ENCODE measurements at regions not wholly inside any gene's neighbourhood (a gene's known extent, or its start where the extent isn't known, plus 50 kb on each side); places are given as distances from the start of the nearest gene placed in this dataset.
A peak's percentile ranks its signal among the peaks of the same experiment; 100 is the strongest.

DNA sequence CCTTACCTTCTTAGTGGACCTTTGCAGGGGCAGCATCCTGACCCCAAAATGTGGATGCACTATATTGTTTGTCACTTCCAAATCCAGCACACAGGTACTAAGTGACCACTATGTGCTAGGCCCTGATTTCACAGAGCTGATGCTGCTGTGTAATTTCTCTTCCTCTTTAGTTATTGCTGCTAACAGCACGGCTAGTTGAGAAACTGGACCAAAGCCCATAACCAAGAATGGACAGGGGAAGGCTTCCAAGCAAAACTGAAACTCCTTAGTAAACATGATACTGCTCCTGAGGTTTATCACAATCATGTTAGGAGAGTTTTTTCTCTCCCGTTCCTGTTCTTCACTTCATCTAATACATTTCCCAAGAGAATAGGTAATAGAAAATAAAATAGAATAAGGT lies 172.9 kb upstream of the TTC29 start:
- no peak for DNase-seq (ENCODE audit: low read depth in 1 of 2, low spot score in 1 of 2)
- in situ Hi-C loops (cut with HindIII; ENCODE audit: low pct_unique_long_range_greater_than_20kb, low sequenced_read_pairs) = no loop called here
- TF ChIP-seq JUND (IDR thresholded peaks at IDR 0.05; ENCODE audit: low read depth) = no peak

- DNase-seq (ENCODE audit: low read depth in 1 of 2, low spot score in 1 of 2) = no peak
- in situ Hi-C loops (cut with HindIII; ENCODE audit: low pct_unique_long_range_greater_than_20kb, low sequenced_read_pairs) = no loop called here
- no peak for TF ChIP-seq JUND (IDR thresholded peaks at IDR 0.05; ENCODE audit: low read depth)
Observed at GRCh38 chr4:147122685-147123084, 177.0 kb upstream of the TTC29 start.

GRCh38 chr4:147123146-147123545 lies 177.5 kb upstream of the TTC29 start:
- TF ChIP-seq JUND (IDR thresholded peaks at IDR 0.05; ENCODE audit: low read depth) = no peak
- in situ Hi-C loops (cut with HindIII; ENCODE audit: low pct_unique_long_range_greater_than_20kb, low sequenced_read_pairs) = no loop called here
- no peak for DNase-seq (ENCODE audit: low read depth in 1 of 2, low spot score in 1 of 2)

DNA sequence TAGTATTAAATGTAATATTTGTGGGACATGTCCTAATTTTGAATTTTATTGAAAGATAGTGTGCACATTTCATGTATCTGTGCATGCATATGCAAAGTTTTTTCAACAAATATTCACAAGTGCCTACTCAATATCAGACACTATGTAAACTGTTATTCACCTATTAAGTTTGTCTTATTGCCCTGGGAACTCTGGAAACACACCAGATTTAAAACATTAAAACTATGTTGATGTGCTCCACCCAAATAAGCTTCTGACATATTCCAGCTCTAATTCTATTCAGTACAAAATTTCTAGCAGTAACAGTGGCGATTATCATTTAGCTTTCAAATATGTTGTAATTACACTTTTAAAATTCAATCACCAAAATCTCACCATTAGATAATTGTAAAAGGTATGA lies 183.1 kb upstream of the TTC29 start:
- in situ Hi-C loops (cut with HindIII; ENCODE audit: low pct_unique_long_range_greater_than_20kb, low sequenced_read_pairs) = no loop called here
- no peak for DNase-seq (ENCODE audit: low read depth in 1 of 2, low spot score in 1 of 2)
- no peak for TF ChIP-seq JUND (IDR thresholded peaks at IDR 0.05; ENCODE audit: low read depth)

DNA sequence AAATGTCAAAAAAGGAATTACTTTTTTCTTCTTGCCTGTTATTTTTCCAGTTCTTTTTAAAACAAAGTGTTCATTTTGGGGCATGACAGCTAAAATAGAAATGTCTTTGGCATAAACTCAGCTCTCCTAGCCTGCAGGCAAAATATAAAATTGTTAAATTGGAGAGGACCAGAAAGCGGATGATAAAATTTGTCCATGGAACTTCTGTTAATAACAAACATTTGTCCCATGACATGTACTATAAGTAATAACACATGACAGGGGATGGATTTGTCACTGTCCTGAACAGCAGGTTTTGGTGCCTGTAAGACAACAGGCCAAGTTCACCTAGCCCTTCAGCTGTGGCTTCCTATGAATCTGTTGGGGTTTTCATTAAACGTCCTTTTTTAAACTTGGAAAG lies 184.0 kb upstream of the TTC29 start:
- in situ Hi-C loops (cut with HindIII; ENCODE audit: low pct_unique_long_range_greater_than_20kb, low sequenced_read_pairs) = no loop called here
- TF ChIP-seq JUND (IDR thresholded peaks at IDR 0.05; ENCODE audit: low read depth) = no peak
- no peak for DNase-seq (ENCODE audit: low read depth in 1 of 2, low spot score in 1 of 2)

DNA sequence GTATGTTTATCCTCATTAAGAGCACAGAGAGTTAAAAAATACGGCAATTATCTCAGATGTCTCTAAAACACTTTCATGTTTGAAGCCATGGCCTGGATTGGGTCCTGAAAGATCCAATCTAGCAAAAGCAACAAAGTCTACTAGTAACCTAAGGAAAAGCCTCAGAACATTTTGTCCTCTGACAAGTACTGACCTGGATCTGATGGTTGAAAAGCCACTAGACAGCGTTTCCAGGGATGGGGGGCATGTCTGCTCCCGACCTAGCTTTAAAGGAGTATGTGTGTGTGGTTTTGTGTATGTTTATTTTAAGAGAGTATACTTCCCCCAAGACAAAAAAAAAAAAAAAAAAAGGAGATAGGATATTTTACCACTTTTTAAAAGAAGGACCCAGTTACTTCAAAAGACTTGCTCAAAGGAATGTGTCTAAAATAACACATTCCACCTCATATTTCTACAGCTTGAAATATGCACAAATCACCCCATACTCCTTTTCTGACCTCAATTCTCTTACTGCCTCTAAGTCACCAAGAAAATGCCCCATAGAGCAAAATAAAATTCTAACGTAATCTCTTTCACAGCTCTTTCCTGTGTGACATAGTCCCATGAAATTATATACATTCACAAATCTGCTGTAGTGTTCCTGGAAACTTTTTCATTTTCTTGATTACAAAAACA lies 189.0 kb upstream of the TTC29 start:
- no peak for DNase-seq (ENCODE audit: low read depth in 1 of 2, low spot score in 1 of 2)
- in situ Hi-C loops (cut with HindIII; ENCODE audit: low pct_unique_long_range_greater_than_20kb, low sequenced_read_pairs) = no loop called here
- no peak for TF ChIP-seq JUND (IDR thresholded peaks at IDR 0.05; ENCODE audit: low read depth)

DNA sequence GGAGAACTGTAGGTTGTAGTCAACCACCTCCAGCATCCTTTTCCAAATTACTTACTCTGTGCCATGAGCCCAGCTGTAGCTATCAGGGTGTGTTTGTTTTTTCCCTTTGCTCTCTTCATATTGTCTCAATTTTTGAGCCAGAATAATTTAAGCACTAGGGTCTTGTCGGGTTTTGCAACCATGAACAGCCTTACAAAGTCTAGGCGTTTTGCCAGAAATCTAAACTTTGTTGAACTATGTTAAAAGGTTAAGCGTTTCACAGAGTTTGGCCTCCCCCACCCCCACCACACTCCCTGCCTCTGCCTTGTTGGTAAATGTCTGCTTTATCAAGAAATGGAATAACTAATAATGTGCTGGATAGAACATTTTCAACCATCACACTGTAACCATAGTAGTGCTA lies 190.6 kb upstream of the TTC29 start:
- in situ Hi-C loops (cut with HindIII; ENCODE audit: low pct_unique_long_range_greater_than_20kb, low sequenced_read_pairs) = no loop called here
- no peak for TF ChIP-seq JUND (IDR thresholded peaks at IDR 0.05; ENCODE audit: low read depth)

DNA sequence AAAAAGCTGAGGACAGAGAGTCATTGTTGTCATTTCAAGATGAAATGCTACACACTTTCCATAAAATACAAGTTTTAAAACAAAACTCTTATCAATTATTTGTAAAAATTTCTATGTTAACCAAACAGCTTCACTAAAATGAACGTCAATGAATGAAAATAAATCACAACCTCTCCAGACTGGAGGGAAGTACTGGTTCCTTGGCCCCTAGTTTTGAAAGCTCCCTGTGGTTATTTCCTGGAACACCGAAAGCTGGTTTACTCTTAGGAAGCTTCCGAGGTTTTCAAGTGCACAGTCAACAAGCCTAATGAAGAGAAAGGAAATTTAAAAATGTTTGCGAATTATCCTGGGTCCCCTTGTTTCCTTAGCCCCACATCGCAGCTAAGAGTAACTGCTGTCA lies 191.1 kb upstream of the TTC29 start:
- DNase-seq (ENCODE audit: low read depth in 1 of 2, low spot score in 1 of 2) = no peak
- TF ChIP-seq JUND (IDR thresholded peaks at IDR 0.05; ENCODE audit: low read depth) = no peak
- in situ Hi-C loops (cut with HindIII; ENCODE audit: low pct_unique_long_range_greater_than_20kb, low sequenced_read_pairs) = no loop called here

More for the DNA sequence above, 190.6 kb upstream of the TTC29 start:
- no peak for DNase-seq (ENCODE audit: low read depth in 1 of 2, low spot score in 1 of 2)

DNA sequence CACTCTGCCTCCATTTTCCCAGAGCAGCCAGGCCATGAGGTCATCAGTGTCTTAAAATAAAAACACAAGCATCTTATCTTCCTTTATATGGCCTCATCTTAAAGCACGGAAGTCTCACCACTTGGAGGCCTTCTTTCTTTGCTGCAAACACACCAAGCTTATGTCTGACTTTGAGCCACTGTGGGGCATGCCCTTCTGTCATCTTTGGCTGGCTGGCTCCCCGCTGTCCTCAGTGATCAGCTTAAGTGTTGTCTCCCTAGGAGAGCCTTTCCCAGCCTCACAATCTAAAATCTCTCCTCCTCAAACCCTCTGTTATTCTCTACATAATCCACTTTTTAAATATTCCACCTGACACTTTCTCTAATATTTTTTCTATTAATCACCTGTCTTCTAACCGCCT lies 191.6 kb upstream of the TTC29 start:
- in situ Hi-C loops (cut with HindIII; ENCODE audit: low pct_unique_long_range_greater_than_20kb, low sequenced_read_pairs) = no loop called here
- DNase-seq (ENCODE audit: low read depth in 1 of 2, low spot score in 1 of 2) = no peak
- no peak for TF ChIP-seq JUND (IDR thresholded peaks at IDR 0.05; ENCODE audit: low read depth)

DNA sequence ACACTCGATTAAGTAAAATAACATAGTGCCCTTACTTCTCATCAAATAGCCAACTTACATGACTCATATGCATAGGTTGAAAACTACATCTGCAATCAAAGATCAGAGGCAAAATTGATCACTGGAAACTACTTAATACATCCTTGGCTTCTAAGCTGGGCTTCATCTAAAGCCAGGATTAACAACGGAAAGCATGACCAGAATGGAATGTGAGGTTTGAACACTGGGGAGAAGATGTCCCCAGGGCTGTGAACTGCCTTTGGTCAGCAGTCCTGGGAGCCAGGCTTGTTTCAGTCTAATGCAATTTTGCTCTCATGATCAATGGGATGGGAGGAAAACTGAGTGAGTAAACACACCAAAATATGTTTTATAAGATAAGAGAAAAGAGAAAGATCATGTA lies 192.5 kb upstream of the TTC29 start:
- TF ChIP-seq JUND (IDR thresholded peaks at IDR 0.05; ENCODE audit: low read depth) = no peak
- DNase-seq (ENCODE audit: low read depth in 1 of 2, low spot score in 1 of 2) = no peak
- in situ Hi-C loops (cut with HindIII; ENCODE audit: low pct_unique_long_range_greater_than_20kb, low sequenced_read_pairs) = no loop called here

DNA sequence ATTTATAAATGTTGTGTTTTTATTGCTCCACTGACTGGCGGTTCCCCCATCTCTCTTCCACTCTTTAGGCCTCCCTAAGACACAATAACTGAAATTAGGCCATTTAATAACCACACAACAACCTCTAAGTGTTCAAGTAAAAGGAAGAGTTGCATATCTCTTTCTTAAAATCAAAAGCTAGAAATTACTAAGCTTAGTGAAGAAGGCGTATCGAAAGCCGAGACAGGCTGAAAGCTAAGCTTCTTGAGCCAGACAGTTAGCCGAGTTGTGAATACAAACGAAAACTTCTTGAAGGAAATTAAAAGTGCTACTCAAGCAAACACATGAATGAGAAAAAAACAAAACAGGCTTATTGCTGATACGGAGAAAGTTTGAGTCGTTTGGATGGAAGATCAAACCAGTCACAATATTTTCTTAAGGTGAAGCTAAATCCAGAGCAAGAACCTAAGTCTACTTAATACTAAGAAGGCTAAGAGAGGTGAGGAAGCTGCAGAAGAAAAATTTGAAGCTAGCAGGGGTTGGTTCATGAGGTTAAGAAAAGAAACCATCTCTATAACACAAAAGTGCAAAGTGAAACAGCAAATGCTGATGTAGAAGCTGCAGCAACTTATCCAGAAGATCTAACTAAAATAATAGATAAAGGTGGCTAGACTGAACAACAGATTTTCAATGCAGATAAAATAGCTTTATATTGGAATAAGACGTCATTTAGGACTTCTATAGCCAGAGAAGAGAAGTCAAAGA lies 194.0 kb upstream of the TTC29 start:
- no peak for TF ChIP-seq JUND (IDR thresholded peaks at IDR 0.05; ENCODE audit: low read depth)
- DNase-seq (ENCODE audit: low read depth in 1 of 2, low spot score in 1 of 2) = no peak
- in situ Hi-C loops (cut with HindIII; ENCODE audit: low pct_unique_long_range_greater_than_20kb, low sequenced_read_pairs) = no loop called here

DNA sequence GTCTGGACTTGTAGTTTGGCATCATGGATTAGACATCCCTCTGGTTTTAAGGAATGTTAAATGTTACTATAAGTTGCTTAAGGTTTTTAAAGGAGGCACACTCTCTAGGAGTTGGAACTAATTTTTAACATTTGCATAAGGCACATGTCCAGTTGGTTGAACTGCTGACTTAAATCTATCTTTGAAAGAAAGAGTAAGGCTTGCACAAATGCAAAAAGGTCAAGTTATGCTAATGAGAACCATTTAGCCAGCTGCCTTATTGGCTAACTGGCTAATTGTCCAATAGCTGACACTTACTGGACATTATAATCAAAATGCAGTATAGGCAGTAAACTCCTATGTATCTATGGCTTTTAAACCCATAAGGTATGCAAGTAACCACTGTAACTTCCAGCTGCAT lies 206.1 kb upstream of the TTC29 start:
- DNase-seq (ENCODE audit: low read depth in 1 of 2, low spot score in 1 of 2) = no peak
- in situ Hi-C loops (cut with HindIII; ENCODE audit: low pct_unique_long_range_greater_than_20kb, low sequenced_read_pairs) = no loop called here
- TF ChIP-seq JUND (IDR thresholded peaks at IDR 0.05; ENCODE audit: low read depth) = no peak

GRCh38 chr4:147157860-147158701 lies 212.4 kb upstream of the TTC29 start:
- peak in 1 of 2 experiments; percentile 16 for DNase-seq (ENCODE audit: low read depth in 1 of 2, low spot score in 1 of 2)
- in situ Hi-C loops (cut with HindIII; ENCODE audit: low pct_unique_long_range_greater_than_20kb, low sequenced_read_pairs) = no loop called here
- no peak for TF ChIP-seq JUND (IDR thresholded peaks at IDR 0.05; ENCODE audit: low read depth)

All from T47D (cell line).